Neural cell (in vitro differentiated cells): ENCODE measurements at regions not wholly inside any gene's neighbourhood (a gene's known extent, or its start where the extent isn't known, plus 50 kb on each side); places are given as distances from the start of the nearest gene placed in this dataset.

Experiments used
- EZH2 ChIP-seq: fragments of 200-600, 300-800 bp; shearing (Covaris generic), sonication (generic); IDR thresholded peaks from 2 replicates; pipeline ENCODE4 v1.6.1; 2014; ENCODE audit warnings: antibody characterized with exemption, low read length, borderline replicate concordance, mild to moderate bottlenecking; ENCODE audit not compliant: insufficient read depth, poor library complexity, severe bottlenecking
- POLR2AphosphoS5 ChIP-seq: IDR thresholded peaks from 2 replicates; pipeline ENCODE4 v1.6.1; 2012
- REST ChIP-seq: IDR thresholded peaks from 2 replicates; pipeline ENCODE4 v1.6.1; 2012; ENCODE audit warnings: borderline replicate concordance
- TAF1 ChIP-seq: IDR thresholded peaks from 2 replicates; pipeline ENCODE4 v1.6.1; 2012; ENCODE audit warnings: low read depth
- TF ChIP-seq, protein P1 (sequence below): fragments of 450-650 bp; IDR thresholded peaks from 2 replicates; pipeline ENCODE4 v1.5.1; 2014; ENCODE audit warnings: antibody characterized with exemption, mild to moderate bottlenecking, moderate library complexity; ENCODE audit not compliant: poor library complexity, severe bottlenecking

GRCh38 chr7:19296617-19297016 lies 151.4 kb upstream of the FERD3L start:
- TF ChIP-seq, protein P1, sequence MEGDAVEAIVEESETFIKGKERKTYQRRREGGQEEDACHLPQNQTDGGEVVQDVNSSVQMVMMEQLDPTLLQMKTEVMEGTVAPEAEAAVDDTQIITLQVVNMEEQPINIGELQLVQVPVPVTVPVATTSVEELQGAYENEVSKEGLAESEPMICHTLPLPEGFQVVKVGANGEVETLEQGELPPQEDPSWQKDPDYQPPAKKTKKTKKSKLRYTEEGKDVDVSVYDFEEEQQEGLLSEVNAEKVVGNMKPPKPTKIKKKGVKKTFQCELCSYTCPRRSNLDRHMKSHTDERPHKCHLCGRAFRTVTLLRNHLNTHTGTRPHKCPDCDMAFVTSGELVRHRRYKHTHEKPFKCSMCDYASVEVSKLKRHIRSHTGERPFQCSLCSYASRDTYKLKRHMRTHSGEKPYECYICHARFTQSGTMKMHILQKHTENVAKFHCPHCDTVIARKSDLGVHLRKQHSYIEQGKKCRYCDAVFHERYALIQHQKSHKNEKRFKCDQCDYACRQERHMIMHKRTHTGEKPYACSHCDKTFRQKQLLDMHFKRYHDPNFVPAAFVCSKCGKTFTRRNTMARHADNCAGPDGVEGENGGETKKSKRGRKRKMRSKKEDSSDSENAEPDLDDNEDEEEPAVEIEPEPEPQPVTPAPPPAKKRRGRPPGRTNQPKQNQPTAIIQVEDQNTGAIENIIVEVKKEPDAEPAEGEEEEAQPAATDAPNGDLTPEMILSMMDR: no peak
- TF ChIP-seq TAF1 (no peak), REST (no peak), EZH2 (no peak), POLR2AphosphoS5 (no peak)
